Thyroid gland (tissue), 4 donors: ENCODE measurements at regions not wholly inside any gene's neighbourhood (a gene's known extent, or its start where the extent isn't known, plus 50 kb on each side); places are given as distances from the start of the nearest gene placed in this dataset.

Source experiments
- CTCF ChIP-seq, 6 experiments: fragments of 200-600 bp in 3 of 6; fragments of 450-650 bp in 3 of 6; sonication (generic) in 3 of 6; IDR thresholded peaks; one replicate each; pipeline ENCODE4 v1.5.1; 2016 to 2019; ENCODE audit warnings: antibody characterized with exemption in 6 of 6, mild to moderate bottlenecking in 2 of 6, inconsistent platforms in 1 of 6, moderate library complexity in 1 of 6
- POLR2A ChIP-seq, 2 donors: fragments of 450-650 bp; IDR thresholded peaks; one replicate each; pipeline ENCODE4 v1.6.1; 2017; ENCODE audit warnings: antibody characterized with exemption in 2 of 2, mild to moderate bottlenecking in 2 of 2, moderate library complexity in 1 of 2

- TF ChIP-seq CTCF (IDR thresholded peaks at IDR 0.05) (no peak), POLR2A (IDR thresholded peaks at IDR 0.05) (no peak)
These were observed 102.9 kb downstream of the TMEM170B start for GRCh38 chr6:11640486-11640885.
